Osteoblast (primary cell): ENCODE measurements at regions not wholly inside any gene's neighbourhood (a gene's known extent, or its start where the extent isn't known, plus 50 kb on each side); places are given as distances from the start of the nearest gene placed in this dataset.

Experiments used
- DNase-seq: peaks from one replicate; pipeline ENCODE4 v3.0.0; 2011; ENCODE audit warnings: low spot score, mixed read lengths; ENCODE audit not compliant: insufficient read length; ENCODE audit errors: missing footprints
- H2AFZ ChIP-seq: 2 replicates; pipeline ENCODE4 v1.6.0; 2011; ENCODE audit warnings: mild to moderate bottlenecking, low read length
- H3K27ac ChIP-seq: 2 replicates; pipeline ENCODE4 v1.5.1; 2011; ENCODE audit warnings: mild to moderate bottlenecking, low read depth, low read length, moderate library complexity
- H3K27me3 ChIP-seq: 2 replicates; pipeline ENCODE4 v1.6.0; 2012; ENCODE audit warnings: mild to moderate bottlenecking, control low read depth, inconsistent platforms, low read length, moderate library complexity; ENCODE audit not compliant: insufficient read depth
- H3K36me3 ChIP-seq: 2 replicates; pipeline ENCODE4 v1.5.1; 2011; ENCODE audit warnings: mild to moderate bottlenecking, low read length, control low read depth, moderate library complexity; ENCODE audit not compliant: insufficient read depth
- H3K4me1 ChIP-seq: 2 replicates; pipeline ENCODE4 v1.5.1; 2011; ENCODE audit warnings: mild to moderate bottlenecking, low read length, control low read depth, moderate library complexity; ENCODE audit not compliant: insufficient read depth
- H3K4me2 ChIP-seq: 2 replicates; pipeline ENCODE4 v1.6.0; 2011; ENCODE audit warnings: mild to moderate bottlenecking, low read length; ENCODE audit not compliant: insufficient read depth
- H3K4me3 ChIP-seq: fragments of 200-600 bp; sonication (generic); 3 replicates; pipeline ENCODE4 v1.5.1; 2012; ENCODE audit warnings: mild to moderate bottlenecking, low read length, inconsistent platforms; ENCODE audit not compliant: insufficient read depth
- H3K79me2 ChIP-seq: 2 replicates; pipeline ENCODE4 v1.6.0; 2012; ENCODE audit warnings: mild to moderate bottlenecking, low read length, control low read depth, inconsistent platforms; ENCODE audit not compliant: insufficient read depth
- H3K9me3 ChIP-seq: 2 replicates; pipeline ENCODE4 v1.5.1; 2011; ENCODE audit warnings: low read depth, low read length, control low read depth
- H4K20me1 ChIP-seq: 2 replicates; pipeline ENCODE4 v1.6.0; 2012; ENCODE audit warnings: mild to moderate bottlenecking, low read length, control low read depth; ENCODE audit not compliant: insufficient read depth
- CTCF ChIP-seq: IDR thresholded peaks from 2 replicates; pipeline ENCODE4 v1.5.1; 2011; ENCODE audit warnings: mild to moderate bottlenecking, low read depth, low read length, moderate library complexity; ENCODE audit errors: extremely low read depth

GRCh38 chr3:71893122-71893521, 108.2 kb upstream of the PROK2 start:
- Histone ChIP-seq H3K9me3 (no peaks in the 10 kb centered on the region), H3K79me2 (no peaks in the 10 kb centered on the region), H2AFZ (no peak overlapping the region), H3K27me3 (peaks cover 22% of the 10 kb centered on the region), H4K20me1 (no peaks in the 10 kb centered on the region), H3K4me3 (no peak overlapping the region), H3K36me3 (no peaks in the 10 kb centered on the region), H3K4me1 (no peaks in the 10 kb centered on the region), H3K4me2 (no peak overlapping the region), H3K27ac (no peak overlapping the region)
- no peak for DNase-seq
- no peak for TF ChIP-seq CTCF

GRCh38 chr3:71891483-71891882, 106.5 kb upstream of the PROK2 start:
- peaks cover 20% of the 10 kb centered on the region for H3K27me3 ChIP-seq

GRCh38 chr3:71890356-71890931, 105.5 kb upstream of the PROK2 start:
- no peak overlapping the region for H3K4me3 ChIP-seq
- no peak overlapping the region for H3K27ac ChIP-seq
- H3K36me3 ChIP-seq = no peaks in the 10 kb centered on the region
- no peaks in the 10 kb centered on the region for H3K79me2 ChIP-seq
- no peak overlapping the region for H3K4me2 ChIP-seq
- H3K4me1 ChIP-seq = no peaks in the 10 kb centered on the region
- H3K27me3 ChIP-seq = peaks cover 21% of the 10 kb centered on the region
- H4K20me1 ChIP-seq = no peaks in the 10 kb centered on the region
- no peak for TF ChIP-seq CTCF
- DNase-seq = no peak
- no peak overlapping the region for H2AFZ ChIP-seq
- H3K9me3 ChIP-seq = no peaks in the 10 kb centered on the region

More at GRCh38 chr3:71891483-71891882, 106.5 kb upstream of the PROK2 start:
- Histone ChIP-seq H4K20me1 (no peaks in the 10 kb centered on the region), H2AFZ (no peak overlapping the region), H3K27ac (no peak overlapping the region), H3K4me2 (no peak overlapping the region), H3K9me3 (no peaks in the 10 kb centered on the region), H3K4me3 (no peak overlapping the region), H3K36me3 (no peaks in the 10 kb centered on the region), H3K79me2 (no peaks in the 10 kb centered on the region), H3K4me1 (no peaks in the 10 kb centered on the region)
- no peak for TF ChIP-seq CTCF
- DNase-seq = no peak

- Histone ChIP-seq H4K20me1 (no peaks in the 10 kb centered on the region), H3K4me3 (no peak overlapping the region), H2AFZ (no peak overlapping the region), H3K27me3 (peaks cover 30% of the 10 kb centered on the region), H3K27ac (no peak overlapping the region), H3K36me3 (no peaks in the 10 kb centered on the region), H3K79me2 (no peaks in the 10 kb centered on the region), H3K4me1 (no peaks in the 10 kb centered on the region), H3K4me2 (no peak overlapping the region), H3K9me3 (no peaks in the 10 kb centered on the region)
- TF ChIP-seq CTCF = no peak
- DNase-seq = no peak
Measured at GRCh38 chr3:71887256-71887655, 102.3 kb upstream of the PROK2 start.
